ENCODE measurements at regions not wholly inside any gene's neighbourhood (a gene's known extent, or its start where the extent isn't known, plus 50 kb on each side); places are given as distances from the start of the nearest gene placed in this dataset.

DNA sequence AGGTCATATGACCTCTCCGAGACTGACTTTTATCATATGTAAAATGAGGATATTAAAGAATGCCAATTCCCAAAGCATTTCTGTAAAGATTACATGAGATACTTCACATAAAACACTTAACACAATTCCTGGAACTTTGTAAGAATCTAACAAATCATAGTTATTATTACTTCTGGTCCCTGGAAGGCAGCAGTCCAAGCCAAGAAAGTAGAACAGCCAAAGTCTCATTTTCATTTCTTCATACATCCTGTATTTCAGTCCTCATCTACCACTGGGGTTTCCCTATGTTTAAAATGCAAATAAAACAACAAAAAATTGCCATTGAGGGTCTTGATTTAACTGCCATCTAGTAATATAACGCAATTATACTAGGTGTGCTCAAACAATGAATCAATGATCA, 179.5 kb downstream of the MARCHF11 start:
- TF ChIP-seq ZNF121 (CRISPR knock-in tag; IDR thresholded peaks at IDR 0.05) (no peak), TEAD4 (CRISPR knock-in tag; IDR thresholded peaks at IDR 0.05) (no peak), ETV6 (CRISPR knock-in tag; IDR thresholded peaks at IDR 0.05) (no peak), NFYB (CRISPR knock-in tag; conservative IDR thresholded peaks at IDR 0.05; ENCODE audit: low read depth) (no peak), TCF7 (CRISPR knock-in tag; IDR thresholded peaks at IDR 0.05; ENCODE audit: low read depth) (no peak)
- TF ChIP-seq, protein P1, sequence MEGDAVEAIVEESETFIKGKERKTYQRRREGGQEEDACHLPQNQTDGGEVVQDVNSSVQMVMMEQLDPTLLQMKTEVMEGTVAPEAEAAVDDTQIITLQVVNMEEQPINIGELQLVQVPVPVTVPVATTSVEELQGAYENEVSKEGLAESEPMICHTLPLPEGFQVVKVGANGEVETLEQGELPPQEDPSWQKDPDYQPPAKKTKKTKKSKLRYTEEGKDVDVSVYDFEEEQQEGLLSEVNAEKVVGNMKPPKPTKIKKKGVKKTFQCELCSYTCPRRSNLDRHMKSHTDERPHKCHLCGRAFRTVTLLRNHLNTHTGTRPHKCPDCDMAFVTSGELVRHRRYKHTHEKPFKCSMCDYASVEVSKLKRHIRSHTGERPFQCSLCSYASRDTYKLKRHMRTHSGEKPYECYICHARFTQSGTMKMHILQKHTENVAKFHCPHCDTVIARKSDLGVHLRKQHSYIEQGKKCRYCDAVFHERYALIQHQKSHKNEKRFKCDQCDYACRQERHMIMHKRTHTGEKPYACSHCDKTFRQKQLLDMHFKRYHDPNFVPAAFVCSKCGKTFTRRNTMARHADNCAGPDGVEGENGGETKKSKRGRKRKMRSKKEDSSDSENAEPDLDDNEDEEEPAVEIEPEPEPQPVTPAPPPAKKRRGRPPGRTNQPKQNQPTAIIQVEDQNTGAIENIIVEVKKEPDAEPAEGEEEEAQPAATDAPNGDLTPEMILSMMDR (IDR thresholded peaks at IDR 0.05) = no peak

All from WTC11 (cell line).